SK-N-MC (cell line): ENCODE measurements at regions not wholly inside any gene's neighbourhood (a gene's known extent, or its start where the extent isn't known, plus 50 kb on each side); places are given as distances from the start of the nearest gene placed in this dataset.

Experiments
- EZH2 ChIP-seq: fragments of 200-600 bp; sonication (generic); IDR thresholded peaks from one replicate; pipeline ENCODE4 v1.6.1; 2017; ENCODE audit warnings: antibody characterized with exemption
- FOXP2 ChIP-seq: optimal IDR thresholded peaks from 2 replicates; pipeline ENCODE3; 2011; ENCODE audit warnings: mild to moderate bottlenecking, moderate library complexity; ENCODE audit not compliant: insufficient read depth; ENCODE audit errors: extremely low read length, control extremely low read depth
- POLR2AphosphoS5 ChIP-seq: IDR thresholded peaks from 2 replicates; pipeline ENCODE4 v1.6.1; 2012; ENCODE audit warnings: mild to moderate bottlenecking, low read depth, low read length, borderline replicate concordance

- TF ChIP-seq EZH2, result no peak
- no peak for TF ChIP-seq POLR2AphosphoS5
- TF ChIP-seq FOXP2, result no peak
These were observed 209.6 kb upstream of the PCSK2 start for GRCh38 chr20:17017232-17017631.
